GM12878 (cell line): ENCODE measurements at regions not wholly inside any gene's neighbourhood (a gene's known extent, or its start where the extent isn't known, plus 50 kb on each side); places are given as distances from the start of the nearest gene placed in this dataset.
"Not testable (repeated sequence)": the region's sequence is repeated elsewhere in the genome, so short reads cannot be mapped to it uniquely, and the experiment has no call there.

Experiments
- BHLHE40 ChIP-seq, 2 experiments: fragments of 450-650 bp in 1 of 2; IDR thresholded peaks; 2 replicates each; pipeline ENCODE4 v1.6.1; 2011 to 2017; ENCODE audit warnings: low read depth in 2 of 2, borderline replicate concordance in 1 of 2, improper control_type of control experiment in 1 of 2, low read length in 1 of 2, mild to moderate bottlenecking in 1 of 2
- CBX5 ChIP-seq: sonication (generic); IDR thresholded peaks from 2 replicates; pipeline ENCODE4 v1.6.1; 2016; ENCODE audit warnings: low read depth, moderate library complexity, mild to moderate bottlenecking, inconsistent platforms
- CHD4 ChIP-seq: fragments of 200-600 bp; sonication (generic); IDR thresholded peaks from 2 replicates; pipeline ENCODE4 v1.6.1; 2016; ENCODE audit warnings: mild to moderate bottlenecking
- GABPA ChIP-seq: IDR thresholded peaks from 2 replicates; pipeline ENCODE4 v1.6.1; 2014; ENCODE audit warnings: antibody characterized with exemption, low read depth, mild to moderate bottlenecking, inconsistent platforms
- NFYB ChIP-seq: IDR thresholded peaks from 2 replicates; pipeline ENCODE4 v1.6.1; 2011; ENCODE audit warnings: low read depth, mild to moderate bottlenecking, low read length, improper control_type of control experiment, moderate library complexity; ENCODE audit not compliant: insufficient read depth
- POLR2A ChIP-seq: IDR thresholded peaks from 2 replicates; pipeline ENCODE4 v1.6.1; 2011; ENCODE audit warnings: low read depth, mild to moderate bottlenecking, low read length
- SMAD1 ChIP-seq: fragments of 450-650 bp; IDR thresholded peaks from 2 replicates; pipeline ENCODE4 v1.6.1; 2018; ENCODE audit warnings: mild to moderate bottlenecking, low read depth; ENCODE audit not compliant: partially characterized antibody
- TF ChIP-seq, protein P1 (sequence below): IDR thresholded peaks from 2 replicates; pipeline ENCODE4 v1.6.1; 2012; ENCODE audit warnings: mild to moderate bottlenecking, low read depth, low read length
- TF ChIP-seq, protein P2 (sequence below), 3 experiments: IDR thresholded peaks in 2 of 3; conservative IDR thresholded peaks in 1 of 3; 2 replicates each; pipeline ENCODE4 v1.5.1; 2011; ENCODE audit warnings: low read depth in 3 of 3, low read length in 3 of 3, mild to moderate bottlenecking in 3 of 3, control low read depth in 2 of 3, moderate library complexity in 2 of 3, inconsistent platforms in 1 of 3, mixed read lengths in 1 of 3; ENCODE audit not compliant: control insufficient read depth in 2 of 3, insufficient read depth in 1 of 3; ENCODE audit errors: extremely low read depth in 1 of 3

DNA sequence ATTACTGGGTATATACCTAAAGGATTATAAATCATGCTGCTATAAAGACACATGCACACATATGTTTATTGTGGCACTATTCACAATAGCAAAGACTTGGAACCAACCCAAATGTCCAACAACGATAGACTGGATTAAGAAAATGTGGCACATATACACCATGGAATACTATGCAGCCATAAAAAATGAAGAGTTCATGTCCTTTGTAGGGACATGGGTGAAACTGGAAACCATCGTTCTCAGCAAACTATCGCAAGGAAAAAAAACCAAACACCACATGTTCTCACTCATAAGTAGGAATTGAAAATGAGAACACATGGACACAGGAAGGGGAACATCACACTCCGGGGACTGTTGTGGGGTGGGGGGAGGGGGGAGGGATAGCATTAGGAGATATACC lies 125.3 kb upstream of the PJA2 start:
- TF ChIP-seq NFYB; CBX5; POLR2A; CHD4; BHLHE40 (IDR thresholded peaks at IDR 0.05; ENCODE audit: borderline replicate concordance in 1 of 2, low read depth in 2 of 2, low read length in 1 of 2); SMAD1; GABPA: not testable (repeated sequence)
- TF ChIP-seq, protein P1, sequence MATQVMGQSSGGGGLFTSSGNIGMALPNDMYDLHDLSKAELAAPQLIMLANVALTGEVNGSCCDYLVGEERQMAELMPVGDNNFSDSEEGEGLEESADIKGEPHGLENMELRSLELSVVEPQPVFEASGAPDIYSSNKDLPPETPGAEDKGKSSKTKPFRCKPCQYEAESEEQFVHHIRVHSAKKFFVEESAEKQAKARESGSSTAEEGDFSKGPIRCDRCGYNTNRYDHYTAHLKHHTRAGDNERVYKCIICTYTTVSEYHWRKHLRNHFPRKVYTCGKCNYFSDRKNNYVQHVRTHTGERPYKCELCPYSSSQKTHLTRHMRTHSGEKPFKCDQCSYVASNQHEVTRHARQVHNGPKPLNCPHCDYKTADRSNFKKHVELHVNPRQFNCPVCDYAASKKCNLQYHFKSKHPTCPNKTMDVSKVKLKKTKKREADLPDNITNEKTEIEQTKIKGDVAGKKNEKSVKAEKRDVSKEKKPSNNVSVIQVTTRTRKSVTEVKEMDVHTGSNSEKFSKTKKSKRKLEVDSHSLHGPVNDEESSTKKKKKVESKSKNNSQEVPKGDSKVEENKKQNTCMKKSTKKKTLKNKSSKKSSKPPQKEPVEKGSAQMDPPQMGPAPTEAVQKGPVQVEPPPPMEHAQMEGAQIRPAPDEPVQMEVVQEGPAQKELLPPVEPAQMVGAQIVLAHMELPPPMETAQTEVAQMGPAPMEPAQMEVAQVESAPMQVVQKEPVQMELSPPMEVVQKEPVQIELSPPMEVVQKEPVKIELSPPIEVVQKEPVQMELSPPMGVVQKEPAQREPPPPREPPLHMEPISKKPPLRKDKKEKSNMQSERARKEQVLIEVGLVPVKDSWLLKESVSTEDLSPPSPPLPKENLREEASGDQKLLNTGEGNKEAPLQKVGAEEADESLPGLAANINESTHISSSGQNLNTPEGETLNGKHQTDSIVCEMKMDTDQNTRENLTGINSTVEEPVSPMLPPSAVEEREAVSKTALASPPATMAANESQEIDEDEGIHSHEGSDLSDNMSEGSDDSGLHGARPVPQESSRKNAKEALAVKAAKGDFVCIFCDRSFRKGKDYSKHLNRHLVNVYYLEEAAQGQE: not testable (repeated sequence)
- TF ChIP-seq, protein P2, sequence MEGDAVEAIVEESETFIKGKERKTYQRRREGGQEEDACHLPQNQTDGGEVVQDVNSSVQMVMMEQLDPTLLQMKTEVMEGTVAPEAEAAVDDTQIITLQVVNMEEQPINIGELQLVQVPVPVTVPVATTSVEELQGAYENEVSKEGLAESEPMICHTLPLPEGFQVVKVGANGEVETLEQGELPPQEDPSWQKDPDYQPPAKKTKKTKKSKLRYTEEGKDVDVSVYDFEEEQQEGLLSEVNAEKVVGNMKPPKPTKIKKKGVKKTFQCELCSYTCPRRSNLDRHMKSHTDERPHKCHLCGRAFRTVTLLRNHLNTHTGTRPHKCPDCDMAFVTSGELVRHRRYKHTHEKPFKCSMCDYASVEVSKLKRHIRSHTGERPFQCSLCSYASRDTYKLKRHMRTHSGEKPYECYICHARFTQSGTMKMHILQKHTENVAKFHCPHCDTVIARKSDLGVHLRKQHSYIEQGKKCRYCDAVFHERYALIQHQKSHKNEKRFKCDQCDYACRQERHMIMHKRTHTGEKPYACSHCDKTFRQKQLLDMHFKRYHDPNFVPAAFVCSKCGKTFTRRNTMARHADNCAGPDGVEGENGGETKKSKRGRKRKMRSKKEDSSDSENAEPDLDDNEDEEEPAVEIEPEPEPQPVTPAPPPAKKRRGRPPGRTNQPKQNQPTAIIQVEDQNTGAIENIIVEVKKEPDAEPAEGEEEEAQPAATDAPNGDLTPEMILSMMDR (IDR thresholded peaks at IDR 0.05 in 2 of 3, conservative IDR thresholded peaks at IDR 0.05 in 1 of 3; ENCODE audit: control insufficient read depth in 2 of 3, extremely low read depth in 1 of 3, insufficient read depth in 1 of 3, low read depth in 3 of 3, low read length in 3 of 3): not testable (repeated sequence)
